RPMI7951 (cell line): ENCODE measurements at regions not wholly inside any gene's neighbourhood (a gene's known extent, or its start where the extent isn't known, plus 50 kb on each side); places are given as distances from the start of the nearest gene placed in this dataset.

Experiments used
- DNase-seq: peaks from one replicate; pipeline ENCODE4 v3.0.0-alpha.2; 2012; ENCODE audit warnings: low read depth

GRCh38 chr4:126772662-126773061, 860.1 kb upstream of the INTU start:
- DNase-seq: no peak

GRCh38 chr4:126775485-126776106, 857.2 kb upstream of the INTU start:
- DNase-seq: peak; percentile 34

- peak; percentile 37 for DNase-seq
These were observed 856.4 kb upstream of the INTU start for GRCh38 chr4:126776361-126776760.

- peak; percentile 85 for DNase-seq
These were observed 855.1 kb upstream of the INTU start for GRCh38 chr4:126777649-126778048.

GRCh38 chr4:126778348-126778747, 854.4 kb upstream of the INTU start:
- peak; percentile 89 for DNase-seq

- DNase-seq: no peak
These were observed 853.8 kb upstream of the INTU start for GRCh38 chr4:126779001-126779400.

- peak; percentile 78 for DNase-seq
These were observed 853.2 kb upstream of the INTU start for GRCh38 chr4:126779436-126780166.

GRCh38 chr4:126783191-126783590, 849.6 kb upstream of the INTU start:
- DNase-seq: no peak

GRCh38 chr4:126784966-126785580, 847.7 kb upstream of the INTU start:
- peak; percentile 67 for DNase-seq

GRCh38 chr4:126790633-126791032, 842.1 kb upstream of the INTU start:
- DNase-seq: no peak

- DNase-seq: peak; percentile 30
These were observed 838.4 kb upstream of the INTU start for GRCh38 chr4:126794363-126794762.

GRCh38 chr4:126798214-126798613, 834.5 kb upstream of the INTU start:
- DNase-seq: no peak

- no peak for DNase-seq
These were observed 833.3 kb upstream of the INTU start for GRCh38 chr4:126799416-126799815.

GRCh38 chr4:126799971-126800574, 832.7 kb upstream of the INTU start:
- DNase-seq: peak; percentile 53

GRCh38 chr4:126800575-126801141, 832.1 kb upstream of the INTU start:
- DNase-seq: peak; percentile 45

- peak; percentile 83 for DNase-seq
These were observed 825.6 kb upstream of the INTU start for GRCh38 chr4:126807132-126807531.

- no peak for DNase-seq
These were observed 820.7 kb upstream of the INTU start for GRCh38 chr4:126812076-126812475.

GRCh38 chr4:126820631-126821030, 812.1 kb upstream of the INTU start:
- no peak for DNase-seq

GRCh38 chr4:126821152-126821551, 811.6 kb upstream of the INTU start:
- DNase-seq: no peak

GRCh38 chr4:126825083-126825482, 807.7 kb upstream of the INTU start:
- no peak for DNase-seq

- no peak for DNase-seq
These were observed 805.1 kb upstream of the INTU start for GRCh38 chr4:126827669-126828068.

- no peak for DNase-seq
These were observed 797.9 kb upstream of the INTU start for GRCh38 chr4:126834854-126835253.
